Upper lobe of right lung (tissue), 1 donor: ENCODE measurements at regions not wholly inside any gene's neighbourhood (a gene's known extent, or its start where the extent isn't known, plus 50 kb on each side); places are given as distances from the start of the nearest gene placed in this dataset.

Experiments
- ATAC-seq: fragments of 200-7000 bp; cut with Tn5 transposase; one replicate; pipeline ENCODE4 v1.9.1; 2020; ENCODE audit warnings: mild to moderate bottlenecking, moderate library complexity
- DNase-seq: peaks from one replicate; pipeline ENCODE4 v3.0.0-alpha.2; 2020
- H3K27ac ChIP-seq: fragments of 200-600 bp; one replicate; pipeline ENCODE4 v1.8.0; 2022
- H3K27me3 ChIP-seq: fragments of 200-600 bp; one replicate; pipeline ENCODE4 v1.8.0; 2022; ENCODE audit warnings: mild to moderate bottlenecking
- H3K36me3 ChIP-seq: fragments of 200-600 bp; one replicate; pipeline ENCODE4 v1.8.0; 2022
- H3K4me1 ChIP-seq: fragments of 200-600 bp; one replicate; pipeline ENCODE4 v1.8.0; 2022
- H3K4me3 ChIP-seq: fragments of 200-600 bp; one replicate; pipeline ENCODE4 v1.8.0; 2022; ENCODE audit warnings: mild to moderate bottlenecking
- H3K9me3 ChIP-seq: fragments of 200-600 bp; one replicate; pipeline ENCODE4 v1.8.0; 2022
- CTCF ChIP-seq: fragments of 200-600 bp; IDR thresholded peaks from one replicate; pipeline ENCODE4 v1.8.0; 2022; ENCODE audit warnings: antibody characterized with exemption
- intact Hi-C: fragments of 100-400 bp; cut with DNase I; formaldehyde crosslinking; loops from one replicate; pipeline ENCODE4 v1.11.0; 2022
- donor health status: DM: no; HTN: yes; CAD: no; lungs with severe emphysema.

- TF ChIP-seq CTCF, result no peak
- H3K27ac ChIP-seq, result no peak overlapping the region
- peaks cover 36% of the 10 kb centered on the region for H3K27me3 ChIP-seq
- ATAC-seq, result no peak
- H3K9me3 ChIP-seq, result no peaks in the 10 kb centered on the region
- intact Hi-C loops, result no loop called here
- no peak overlapping the region for H3K4me3 ChIP-seq
- H3K4me1 ChIP-seq, result no peaks in the 10 kb centered on the region
- no peak for DNase-seq
- no peaks in the 10 kb centered on the region for H3K36me3 ChIP-seq
Observed at GRCh38 chr20:46808565-46808964, 86.1 kb upstream of the EYA2 start.

- ATAC-seq, result no peak
- TF ChIP-seq CTCF, result no peak
- Histone ChIP-seq H3K27ac (no peak overlapping the region), H3K4me3 (no peak overlapping the region), H3K9me3 (no peaks in the 10 kb centered on the region), H3K36me3 (no peaks in the 10 kb centered on the region), H3K27me3 (peaks cover 36% of the 10 kb centered on the region), H3K4me1 (no peaks in the 10 kb centered on the region)
- no peak for DNase-seq
- intact Hi-C loops, result no loop called here
Observed at GRCh38 chr20:46809706-46810360, 84.8 kb upstream of the EYA2 start.

- no peak for DNase-seq
- intact Hi-C loops, result no loop called here
Observed at GRCh38 chr20:46810448-46811223, 84.0 kb upstream of the EYA2 start.

GRCh38 chr20:46811224-46812084 lies 83.2 kb upstream of the EYA2 start:
- Histone ChIP-seq H3K27me3 (peaks cover 41% of the 10 kb centered on the region), H3K36me3 (no peaks in the 10 kb centered on the region), H3K4me3 (no peak overlapping the region), H3K4me1 (no peaks in the 10 kb centered on the region), H3K27ac (no peak overlapping the region), H3K9me3 (no peaks in the 10 kb centered on the region)
- intact Hi-C loops, result no loop called here
- TF ChIP-seq CTCF, result no peak
- DNase-seq (no peak), ATAC-seq (no peak)

More at GRCh38 chr20:46810448-46811223, 84.0 kb upstream of the EYA2 start:
- Histone ChIP-seq H3K9me3 (no peaks in the 10 kb centered on the region), H3K36me3 (no peaks in the 10 kb centered on the region), H3K4me3 (no peak overlapping the region), H3K27ac (no peak overlapping the region), H3K4me1 (no peaks in the 10 kb centered on the region), H3K27me3 (peaks cover 36% of the 10 kb centered on the region)
- no peak for TF ChIP-seq CTCF
- no peak for ATAC-seq

GRCh38 chr20:46814366-46815232 lies 80.0 kb upstream of the EYA2 start:
- Histone ChIP-seq H3K36me3 (no peaks in the 10 kb centered on the region), H3K4me1 (no peaks in the 10 kb centered on the region), H3K27me3 (peaks cover 53% of the 10 kb centered on the region), H3K27ac (no peak overlapping the region), H3K4me3 (no peak overlapping the region), H3K9me3 (no peaks in the 10 kb centered on the region)
- ATAC-seq (no peak), DNase-seq (no peak)
- intact Hi-C loops, result no loop called here
- TF ChIP-seq CTCF, result no peak
